ENCODE measurements at regions not wholly inside any gene's neighbourhood (a gene's known extent, or its start where the extent isn't known, plus 50 kb on each side); places are given as distances from the start of the nearest gene placed in this dataset.

GRCh38 chr1:34356853-34357252 lies 180.1 kb downstream of the C1orf94 start:
- CTCF ChIA-PET = no interaction called here
- no peak for DNase-seq
- no TSS peak for BruUV-seq (replicated peaks)

DNA sequence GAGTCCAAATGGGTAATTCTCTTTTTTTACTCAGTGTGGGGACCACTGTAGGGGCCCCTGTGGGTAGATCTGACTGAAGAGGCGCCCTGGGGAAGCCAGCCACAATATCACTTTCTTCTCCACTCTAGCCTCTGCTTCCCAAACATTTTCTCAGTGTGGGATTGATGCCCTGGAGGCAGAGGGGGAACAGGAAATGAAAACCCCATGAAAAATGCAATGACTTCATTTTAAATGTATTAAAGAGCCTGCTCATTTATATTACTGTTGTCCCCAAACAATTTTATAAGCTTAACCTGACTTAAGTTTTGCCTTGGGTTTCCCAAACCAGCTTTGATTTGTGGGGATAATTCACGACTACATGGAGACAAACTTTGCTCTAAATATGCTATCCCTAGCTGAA lies 181.9 kb downstream of the C1orf94 start:
- H3K4me1 ChIP-seq (replicated peaks; ENCODE audit: insufficient read depth) = no peaks in the 10 kb centered on the region
- H3F3A ChIP-seq (ENCODE audit: insufficient read depth, low read depth) = no peaks in the 10 kb centered on the region
- H3K79me2 ChIP-seq (ENCODE audit: low read depth) = no peaks in the 10 kb centered on the region
- intact Hi-C loops (cut with micrococcal nuclease; ENCODE audit: unreplicated experiment) = no loop called here
- no peak overlapping the region for H3K4me3 ChIP-seq
- H3K36me3 ChIP-seq (ENCODE audit: low read depth) = no peaks in the 10 kb centered on the region
- H3K27ac ChIP-seq = no peak overlapping the region
- no TSS peak for BruUV-seq (replicated peaks)
- no peaks in the 10 kb centered on the region for H3K9me2 ChIP-seq (ENCODE audit: insufficient read depth)
- DNase-seq = no peak
- H4K20me1 ChIP-seq (ENCODE audit: insufficient read depth) = no peaks in the 10 kb centered on the region
- H2AFZ ChIP-seq = no peak overlapping the region
- H3K4me2 ChIP-seq = no peak overlapping the region
- TF ChIP-seq EZH2 (IDR thresholded peaks at IDR 0.05; ENCODE audit: low read depth) = no peak
- TF ChIP-seq, protein P1, sequence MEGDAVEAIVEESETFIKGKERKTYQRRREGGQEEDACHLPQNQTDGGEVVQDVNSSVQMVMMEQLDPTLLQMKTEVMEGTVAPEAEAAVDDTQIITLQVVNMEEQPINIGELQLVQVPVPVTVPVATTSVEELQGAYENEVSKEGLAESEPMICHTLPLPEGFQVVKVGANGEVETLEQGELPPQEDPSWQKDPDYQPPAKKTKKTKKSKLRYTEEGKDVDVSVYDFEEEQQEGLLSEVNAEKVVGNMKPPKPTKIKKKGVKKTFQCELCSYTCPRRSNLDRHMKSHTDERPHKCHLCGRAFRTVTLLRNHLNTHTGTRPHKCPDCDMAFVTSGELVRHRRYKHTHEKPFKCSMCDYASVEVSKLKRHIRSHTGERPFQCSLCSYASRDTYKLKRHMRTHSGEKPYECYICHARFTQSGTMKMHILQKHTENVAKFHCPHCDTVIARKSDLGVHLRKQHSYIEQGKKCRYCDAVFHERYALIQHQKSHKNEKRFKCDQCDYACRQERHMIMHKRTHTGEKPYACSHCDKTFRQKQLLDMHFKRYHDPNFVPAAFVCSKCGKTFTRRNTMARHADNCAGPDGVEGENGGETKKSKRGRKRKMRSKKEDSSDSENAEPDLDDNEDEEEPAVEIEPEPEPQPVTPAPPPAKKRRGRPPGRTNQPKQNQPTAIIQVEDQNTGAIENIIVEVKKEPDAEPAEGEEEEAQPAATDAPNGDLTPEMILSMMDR (conservative IDR thresholded peaks at IDR 0.05) = no peak
- CTCF ChIA-PET = no interaction called here
- POLR2A ChIA-PET (ENCODE audit: unreplicated experiment) = no interaction called here
- no peaks in the 10 kb centered on the region for H3K9me3 ChIP-seq (ENCODE audit: insufficient read depth, low read depth)
- no peaks in the 10 kb centered on the region for H3K27me3 ChIP-seq (ENCODE audit: insufficient read depth, low read depth)

More at GRCh38 chr1:34356853-34357252, 180.1 kb downstream of the C1orf94 start:
- no peak overlapping the region for H3K4me3 ChIP-seq
- H3K9me3 ChIP-seq (ENCODE audit: insufficient read depth, low read depth) = no peaks in the 10 kb centered on the region
- H3K4me1 ChIP-seq (replicated peaks; ENCODE audit: insufficient read depth) = no peaks in the 10 kb centered on the region
- H3K27ac ChIP-seq = no peak overlapping the region
- H4K20me1 ChIP-seq (ENCODE audit: insufficient read depth) = no peaks in the 10 kb centered on the region
- no peak overlapping the region for H2AFZ ChIP-seq
- intact Hi-C loops (cut with micrococcal nuclease; ENCODE audit: unreplicated experiment) = no loop called here
- POLR2A ChIA-PET (ENCODE audit: unreplicated experiment) = no interaction called here
- no peaks in the 10 kb centered on the region for H3F3A ChIP-seq (ENCODE audit: insufficient read depth, low read depth)
- H3K79me2 ChIP-seq (ENCODE audit: low read depth) = no peaks in the 10 kb centered on the region
- TF ChIP-seq, protein P1 (conservative IDR thresholded peaks at IDR 0.05) = no peak
- no peaks in the 10 kb centered on the region for H3K36me3 ChIP-seq (ENCODE audit: low read depth)
- H3K27me3 ChIP-seq (ENCODE audit: insufficient read depth, low read depth) = no peaks in the 10 kb centered on the region
- no peak overlapping the region for H3K4me2 ChIP-seq
- no peaks in the 10 kb centered on the region for H3K9me2 ChIP-seq (ENCODE audit: insufficient read depth)

DNA sequence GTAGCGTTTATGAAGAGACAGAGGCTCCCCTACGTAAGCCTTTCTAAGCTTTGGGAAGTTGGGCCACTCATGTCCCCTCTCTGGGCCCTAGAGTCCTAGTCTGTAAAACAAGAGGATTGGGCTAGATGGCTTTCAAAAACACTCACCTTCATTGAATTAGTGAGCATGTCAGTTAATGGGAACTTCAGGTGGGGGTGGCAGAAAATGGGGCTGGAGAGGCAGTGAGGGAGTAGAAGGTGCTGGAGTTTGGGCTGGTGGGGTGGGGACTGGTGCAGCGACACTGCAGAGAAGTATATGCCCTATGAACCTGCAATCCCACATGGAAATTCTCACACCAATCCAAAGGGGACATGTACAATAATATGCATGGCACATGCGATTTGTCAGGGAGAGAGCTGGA lies 182.7 kb downstream of the C1orf94 start:
- H3K9me2 ChIP-seq (ENCODE audit: insufficient read depth) = no peaks in the 10 kb centered on the region
- H3K4me3 ChIP-seq = no peak overlapping the region
- H3K27me3 ChIP-seq (ENCODE audit: insufficient read depth, low read depth) = no peaks in the 10 kb centered on the region
- no peaks in the 10 kb centered on the region for H3K36me3 ChIP-seq (ENCODE audit: low read depth)
- H3K4me1 ChIP-seq (replicated peaks; ENCODE audit: insufficient read depth) = no peaks in the 10 kb centered on the region
- no TSS peak for BruUV-seq (replicated peaks)
- no peaks in the 10 kb centered on the region for H3K9me3 ChIP-seq (ENCODE audit: insufficient read depth, low read depth)
- no peak for TF ChIP-seq EZH2 (IDR thresholded peaks at IDR 0.05; ENCODE audit: low read depth)
- TF ChIP-seq, protein P1 (conservative IDR thresholded peaks at IDR 0.05) = no peak
- ChIA-PET POLR2A (ENCODE audit: unreplicated experiment) (no interaction called here), CTCF (no interaction called here)
- no peak overlapping the region for H2AFZ ChIP-seq
- no peak overlapping the region for H3K4me2 ChIP-seq
- DNase-seq = no peak
- no peaks in the 10 kb centered on the region for H3F3A ChIP-seq (ENCODE audit: insufficient read depth, low read depth)
- H4K20me1 ChIP-seq (ENCODE audit: insufficient read depth) = no peaks in the 10 kb centered on the region
- H3K27ac ChIP-seq = no peak overlapping the region
- no peaks in the 10 kb centered on the region for H3K79me2 ChIP-seq (ENCODE audit: low read depth)
- intact Hi-C loops (cut with micrococcal nuclease; ENCODE audit: unreplicated experiment) = no loop called here

Data from PC-9 (cell line).